ENCODE measurements at regions not wholly inside any gene's neighbourhood (a gene's known extent, or its start where the extent isn't known, plus 50 kb on each side); places are given as distances from the start of the nearest gene placed in this dataset.

GRCh38 chr10:83801983-83802382 is 337.3 kb upstream of the GHITM start:
- Histone ChIP-seq H3K79me1 (ENCODE audit: low read length) (no peaks in the 10 kb centered on the region), H2BK5ac (ENCODE audit: low read depth, low read length, poor library complexity) (no peak overlapping the region), H2BK120ac (ENCODE audit: insufficient read depth, low read length, poor library complexity) (no peak overlapping the region), H3K4me2 (ENCODE audit: low read length) (no peak overlapping the region), H3K79me2 (ENCODE audit: control insufficient read depth, insufficient read depth, low read length, poor library complexity) (no peaks in the 10 kb centered on the region), H4K91ac (ENCODE audit: low read depth, low read length) (no peak overlapping the region), H4K12ac (ENCODE audit: low read depth, low read length) (no peak overlapping the region), H3K4me1 (ENCODE audit: control insufficient read depth in 1 of 2, insufficient read depth in 2 of 2, low read length in 2 of 2) (peaks cover 0 to 2% of the 10 kb centered on the region in 2 experiments), H2BK12ac (ENCODE audit: low read length) (no peak overlapping the region), H3K9ac (ENCODE audit: low read length) (no peak overlapping the region), H3K4me3 (ENCODE audit: low read depth, low read length) (no peak overlapping the region), H2AFZ (ENCODE audit: insufficient read depth, low read length, poor library complexity) (no peak overlapping the region), H2AK5ac (ENCODE audit: low read length) (no peak overlapping the region), H3K27ac (ENCODE audit: low read depth, low read length) (no peak overlapping the region), H4K8ac (ENCODE audit: low read depth, low read length) (no peak overlapping the region), H3K18ac (ENCODE audit: low read length) (no peak overlapping the region), H3K23ac (ENCODE audit: low read length) (no peak overlapping the region), H3K9me3 (ENCODE audit: insufficient read depth, low read depth, low read length) (no peaks in the 10 kb centered on the region), H3K14ac (ENCODE audit: low read length) (no peak overlapping the region), H3K4ac (ENCODE audit: low read depth, low read length) (no peak overlapping the region), H3K27me3 (ENCODE audit: insufficient read depth, low read length) (no peaks in the 10 kb centered on the region), H3K36me3 (ENCODE audit: control insufficient read depth in 1 of 2, insufficient read depth in 2 of 2, low read length in 2 of 2) (no peaks in the 10 kb centered on the region)
- no peak for DNase-seq

DNA sequence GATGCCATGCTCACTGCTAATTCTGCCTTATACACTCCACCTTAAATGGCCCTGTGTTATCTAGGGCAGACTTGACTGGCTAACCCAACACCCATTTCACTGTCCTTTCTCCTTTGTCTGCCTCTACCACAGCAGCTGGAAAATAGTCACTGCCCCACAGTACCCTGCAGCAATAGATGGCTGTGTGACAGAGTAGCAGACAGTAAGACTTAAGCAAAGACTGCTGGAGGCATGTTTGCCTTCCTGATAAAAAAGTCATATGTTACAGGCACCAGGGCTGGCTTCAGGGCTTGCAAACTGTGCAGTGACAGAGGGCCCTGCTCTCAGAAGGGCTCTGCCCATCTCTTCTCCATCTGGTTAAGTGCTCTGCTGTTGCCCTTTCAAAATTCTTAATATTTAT is 332.6 kb upstream of the GHITM start:
- H3K4me1 ChIP-seq (ENCODE audit: control insufficient read depth in 1 of 2, insufficient read depth in 2 of 2, low read length in 2 of 2), result peaks cover 0 to 2% of the 10 kb centered on the region in 2 experiments
- no peak overlapping the region for H3K4me2 ChIP-seq (ENCODE audit: low read length)
- no peak overlapping the region for H3K23ac ChIP-seq (ENCODE audit: low read length)
- no peaks in the 10 kb centered on the region for H3K9me3 ChIP-seq (ENCODE audit: insufficient read depth, low read depth, low read length)
- H3K9ac ChIP-seq (ENCODE audit: low read length), result no peak overlapping the region
- H3K79me1 ChIP-seq (ENCODE audit: low read length), result no peaks in the 10 kb centered on the region
- DNase-seq, result peak; percentile 48 to 56
- no peak overlapping the region for H2AK5ac ChIP-seq (ENCODE audit: low read length)
- H2AFZ ChIP-seq (ENCODE audit: insufficient read depth, low read length, poor library complexity), result no peak overlapping the region
- H3K4me3 ChIP-seq (ENCODE audit: low read depth, low read length), result no peak overlapping the region
- no peak overlapping the region for H3K18ac ChIP-seq (ENCODE audit: low read length)
- no peaks in the 10 kb centered on the region for H3K27me3 ChIP-seq (ENCODE audit: insufficient read depth, low read length)
- H4K8ac ChIP-seq (ENCODE audit: low read depth, low read length), result no peak overlapping the region
- H3K14ac ChIP-seq (ENCODE audit: low read length), result no peak overlapping the region
- no peaks in the 10 kb centered on the region for H3K36me3 ChIP-seq (ENCODE audit: control insufficient read depth in 1 of 2, insufficient read depth in 2 of 2, low read length in 2 of 2)
- no peak overlapping the region for H3K4ac ChIP-seq (ENCODE audit: low read depth, low read length)
- no peaks in the 10 kb centered on the region for H3K79me2 ChIP-seq (ENCODE audit: control insufficient read depth, insufficient read depth, low read length, poor library complexity)
- no peak overlapping the region for H3K27ac ChIP-seq (ENCODE audit: low read depth, low read length)
- H4K91ac ChIP-seq (ENCODE audit: low read depth, low read length), result no peak overlapping the region
- H4K12ac ChIP-seq (ENCODE audit: low read depth, low read length), result no peak overlapping the region
- no peak overlapping the region for H2BK12ac ChIP-seq (ENCODE audit: low read length)
- H2BK120ac ChIP-seq (ENCODE audit: insufficient read depth, low read length, poor library complexity), result no peak overlapping the region
- H2BK5ac ChIP-seq (ENCODE audit: low read depth, low read length, poor library complexity), result no peak overlapping the region

GRCh38 chr10:83809001-83809400 is 330.3 kb upstream of the GHITM start:
- no peak for DNase-seq
- H3K9me3 ChIP-seq (ENCODE audit: insufficient read depth, low read depth, low read length), result no peaks in the 10 kb centered on the region
- WGBS (ENCODE audit: extremely low coverage, insufficient coverage, insufficient read length), result no CpG with 5 or more reads among the region's 2 CpGs

DNA sequence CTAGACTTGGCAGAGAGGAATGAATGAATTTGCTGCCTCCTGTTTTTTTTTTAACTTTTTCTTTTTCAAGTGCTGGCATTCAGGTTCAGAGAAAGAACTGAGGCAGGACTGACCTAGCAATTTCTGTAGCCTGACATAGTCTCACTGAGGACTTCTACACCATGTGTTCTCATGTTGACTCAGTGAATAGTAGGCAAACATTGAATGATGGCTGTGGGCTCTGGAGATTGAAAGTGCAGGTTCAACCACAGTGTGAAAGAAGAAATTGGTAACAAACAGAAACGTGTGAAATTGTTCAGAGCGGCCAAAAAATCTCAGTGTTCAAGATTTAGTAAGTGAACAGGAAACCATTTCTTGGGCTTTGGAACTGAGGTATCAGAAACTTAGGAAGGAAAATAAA is 322.4 kb upstream of the GHITM start:
- Histone ChIP-seq H3K9me3 (ENCODE audit: insufficient read depth, low read depth, low read length) (no peaks in the 10 kb centered on the region), H4K8ac (ENCODE audit: low read depth, low read length) (no peak overlapping the region), H3K18ac (ENCODE audit: low read length) (no peak overlapping the region), H3K9ac (ENCODE audit: low read length) (no peak overlapping the region), H3K36me3 (ENCODE audit: control insufficient read depth in 1 of 2, insufficient read depth in 2 of 2, low read length in 2 of 2) (no peaks in the 10 kb centered on the region), H3K79me1 (ENCODE audit: low read length) (no peaks in the 10 kb centered on the region), H3K4ac (ENCODE audit: low read depth, low read length) (no peak overlapping the region), H2BK120ac (ENCODE audit: insufficient read depth, low read length, poor library complexity) (no peak overlapping the region), H3K27me3 (ENCODE audit: insufficient read depth, low read length) (no peaks in the 10 kb centered on the region), H3K27ac (ENCODE audit: low read depth, low read length) (no peak overlapping the region), H3K4me2 (ENCODE audit: low read length) (no peak overlapping the region), H3K4me1 (ENCODE audit: control insufficient read depth in 1 of 2, insufficient read depth in 2 of 2, low read length in 2 of 2) (no peaks in the 10 kb centered on the region), H4K91ac (ENCODE audit: low read depth, low read length) (no peak overlapping the region), H3K23ac (ENCODE audit: low read length) (no peak overlapping the region), H2BK5ac (ENCODE audit: low read depth, low read length, poor library complexity) (no peak overlapping the region), H3K79me2 (ENCODE audit: control insufficient read depth, insufficient read depth, low read length, poor library complexity) (no peaks in the 10 kb centered on the region), H2AK5ac (ENCODE audit: low read length) (no peak overlapping the region), H2AFZ (ENCODE audit: insufficient read depth, low read length, poor library complexity) (no peak overlapping the region), H3K14ac (ENCODE audit: low read length) (no peak overlapping the region), H4K12ac (ENCODE audit: low read depth, low read length) (no peak overlapping the region), H2BK12ac (ENCODE audit: low read length) (no peak overlapping the region), H3K4me3 (ENCODE audit: low read depth, low read length) (no peak overlapping the region)
- no peak for DNase-seq
- WGBS (ENCODE audit: extremely low coverage, insufficient coverage, insufficient read length), result no CpG with 5 or more reads among the region's 2 CpGs

More at GRCh38 chr10:83809001-83809400, 330.3 kb upstream of the GHITM start:
- no peaks in the 10 kb centered on the region for H3K27me3 ChIP-seq (ENCODE audit: insufficient read depth, low read length)
- no peak overlapping the region for H3K9ac ChIP-seq (ENCODE audit: low read length)
- no peak overlapping the region for H3K18ac ChIP-seq (ENCODE audit: low read length)
- no peak overlapping the region for H3K4ac ChIP-seq (ENCODE audit: low read depth, low read length)
- no peak overlapping the region for H2BK120ac ChIP-seq (ENCODE audit: insufficient read depth, low read length, poor library complexity)
- H3K14ac ChIP-seq (ENCODE audit: low read length), result no peak overlapping the region
- no peak overlapping the region for H3K4me3 ChIP-seq (ENCODE audit: low read depth, low read length)
- H4K8ac ChIP-seq (ENCODE audit: low read depth, low read length), result no peak overlapping the region
- no peaks in the 10 kb centered on the region for H3K36me3 ChIP-seq (ENCODE audit: control insufficient read depth in 1 of 2, insufficient read depth in 2 of 2, low read length in 2 of 2)
- peaks cover 0 to 2% of the 10 kb centered on the region in 2 experiments for H3K4me1 ChIP-seq (ENCODE audit: control insufficient read depth in 1 of 2, insufficient read depth in 2 of 2, low read length in 2 of 2)
- no peak overlapping the region for H3K4me2 ChIP-seq (ENCODE audit: low read length)
- H2BK5ac ChIP-seq (ENCODE audit: low read depth, low read length, poor library complexity), result no peak overlapping the region
- H2AFZ ChIP-seq (ENCODE audit: insufficient read depth, low read length, poor library complexity), result no peak overlapping the region
- no peak overlapping the region for H3K27ac ChIP-seq (ENCODE audit: low read depth, low read length)
- H2BK12ac ChIP-seq (ENCODE audit: low read length), result no peak overlapping the region
- no peak overlapping the region for H3K23ac ChIP-seq (ENCODE audit: low read length)
- no peaks in the 10 kb centered on the region for H3K79me2 ChIP-seq (ENCODE audit: control insufficient read depth, insufficient read depth, low read length, poor library complexity)
- no peak overlapping the region for H4K12ac ChIP-seq (ENCODE audit: low read depth, low read length)
- H4K91ac ChIP-seq (ENCODE audit: low read depth, low read length), result no peak overlapping the region
- H2AK5ac ChIP-seq (ENCODE audit: low read length), result no peak overlapping the region
- H3K79me1 ChIP-seq (ENCODE audit: low read length), result no peaks in the 10 kb centered on the region

- H3K9ac ChIP-seq (ENCODE audit: low read length), result no peak overlapping the region
- no peak overlapping the region for H4K8ac ChIP-seq (ENCODE audit: low read depth, low read length)
- no peak overlapping the region for H3K23ac ChIP-seq (ENCODE audit: low read length)
- no peak overlapping the region for H3K14ac ChIP-seq (ENCODE audit: low read length)
- H3K9me3 ChIP-seq (ENCODE audit: insufficient read depth, low read depth, low read length), result no peaks in the 10 kb centered on the region
- no peak overlapping the region for H3K27ac ChIP-seq (ENCODE audit: low read depth, low read length)
- no peak overlapping the region for H2AK5ac ChIP-seq (ENCODE audit: low read length)
- H2BK12ac ChIP-seq (ENCODE audit: low read length), result no peak overlapping the region
- H4K91ac ChIP-seq (ENCODE audit: low read depth, low read length), result no peak overlapping the region
- no peaks in the 10 kb centered on the region for H3K27me3 ChIP-seq (ENCODE audit: insufficient read depth, low read length)
- DNase-seq, result no peak
- no peak overlapping the region for H3K4ac ChIP-seq (ENCODE audit: low read depth, low read length)
- H2BK5ac ChIP-seq (ENCODE audit: low read depth, low read length, poor library complexity), result no peak overlapping the region
- no peak overlapping the region for H2AFZ ChIP-seq (ENCODE audit: insufficient read depth, low read length, poor library complexity)
- no peak overlapping the region for H3K4me3 ChIP-seq (ENCODE audit: low read depth, low read length)
- H4K12ac ChIP-seq (ENCODE audit: low read depth, low read length), result no peak overlapping the region
- no peaks in the 10 kb centered on the region for H3K4me1 ChIP-seq (ENCODE audit: control insufficient read depth in 1 of 2, insufficient read depth in 2 of 2, low read length in 2 of 2)
- H3K79me1 ChIP-seq (ENCODE audit: low read length), result no peaks in the 10 kb centered on the region
- H3K4me2 ChIP-seq (ENCODE audit: low read length), result no peak overlapping the region
- H3K18ac ChIP-seq (ENCODE audit: low read length), result no peak overlapping the region
- H2BK120ac ChIP-seq (ENCODE audit: insufficient read depth, low read length, poor library complexity), result no peak overlapping the region
- no CpG with 5 or more reads among the region's 3 CpGs for WGBS (ENCODE audit: extremely low coverage, insufficient coverage, insufficient read length)
- H3K79me2 ChIP-seq (ENCODE audit: control insufficient read depth, insufficient read depth, low read length, poor library complexity), result no peaks in the 10 kb centered on the region
- no peaks in the 10 kb centered on the region for H3K36me3 ChIP-seq (ENCODE audit: control insufficient read depth in 1 of 2, insufficient read depth in 2 of 2, low read length in 2 of 2)
Observed at GRCh38 chr10:83817797-83818196, 321.5 kb upstream of the GHITM start.
